ENCODE measurements at regions not wholly inside any gene's neighbourhood (a gene's known extent, or its start where the extent isn't known, plus 50 kb on each side); places are given as distances from the start of the nearest gene placed in this dataset.

GRCh38 chr13:31426395-31426794 lies 226.6 kb downstream of the B3GLCT start:
- TF ChIP-seq CTCF (IDR thresholded peaks at IDR 0.05) (no peak), POLR2A (IDR thresholded peaks at IDR 0.05) (no peak), POLR2AphosphoS5 (IDR thresholded peaks at IDR 0.05) (no peak)

Data from breast epithelium (tissue), 3 donors.